ENCODE measurements at regions not wholly inside any gene's neighbourhood (a gene's known extent, or its start where the extent isn't known, plus 50 kb on each side); places are given as distances from the start of the nearest gene placed in this dataset.

DNA sequence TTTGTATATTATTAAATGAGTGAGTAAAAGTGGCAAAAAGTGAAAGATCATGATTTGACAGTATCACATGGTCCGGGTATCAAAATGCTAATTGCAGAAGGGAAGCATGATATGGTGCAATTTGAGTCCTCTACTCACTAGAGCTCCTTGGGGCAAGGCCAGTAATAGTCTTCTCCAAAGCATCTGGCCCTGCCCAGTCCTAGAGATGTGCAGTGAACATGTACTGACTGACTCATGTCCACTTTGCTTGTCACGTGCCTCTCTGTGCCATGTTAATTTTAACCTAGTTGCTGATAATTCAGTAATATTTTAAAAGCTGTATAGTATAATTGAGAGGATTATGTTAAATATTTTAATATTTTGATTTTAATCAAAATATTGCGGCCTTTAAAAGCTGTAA lies 54.6 kb upstream of the TENM3 start:
- H3K4me3 ChIP-seq (ENCODE audit: low read depth, poor library complexity, severe bottlenecking), result no peak overlapping the region
- no peak for DNase-seq (ENCODE audit: low spot score in 2 of 2)
- TF ChIP-seq POLR2A (IDR thresholded peaks at IDR 0.05), result no peak
- TF ChIP-seq, protein P1, sequence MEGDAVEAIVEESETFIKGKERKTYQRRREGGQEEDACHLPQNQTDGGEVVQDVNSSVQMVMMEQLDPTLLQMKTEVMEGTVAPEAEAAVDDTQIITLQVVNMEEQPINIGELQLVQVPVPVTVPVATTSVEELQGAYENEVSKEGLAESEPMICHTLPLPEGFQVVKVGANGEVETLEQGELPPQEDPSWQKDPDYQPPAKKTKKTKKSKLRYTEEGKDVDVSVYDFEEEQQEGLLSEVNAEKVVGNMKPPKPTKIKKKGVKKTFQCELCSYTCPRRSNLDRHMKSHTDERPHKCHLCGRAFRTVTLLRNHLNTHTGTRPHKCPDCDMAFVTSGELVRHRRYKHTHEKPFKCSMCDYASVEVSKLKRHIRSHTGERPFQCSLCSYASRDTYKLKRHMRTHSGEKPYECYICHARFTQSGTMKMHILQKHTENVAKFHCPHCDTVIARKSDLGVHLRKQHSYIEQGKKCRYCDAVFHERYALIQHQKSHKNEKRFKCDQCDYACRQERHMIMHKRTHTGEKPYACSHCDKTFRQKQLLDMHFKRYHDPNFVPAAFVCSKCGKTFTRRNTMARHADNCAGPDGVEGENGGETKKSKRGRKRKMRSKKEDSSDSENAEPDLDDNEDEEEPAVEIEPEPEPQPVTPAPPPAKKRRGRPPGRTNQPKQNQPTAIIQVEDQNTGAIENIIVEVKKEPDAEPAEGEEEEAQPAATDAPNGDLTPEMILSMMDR (IDR thresholded peaks at IDR 0.05), result no peak
- 75 to 80% methylated on average over 3 of the region's 3 CpGs for WGBS, 2 donors
- intact Hi-C loops (cut with DNase I; ENCODE audit: low total_unique reads), result no loop called here

DNA sequence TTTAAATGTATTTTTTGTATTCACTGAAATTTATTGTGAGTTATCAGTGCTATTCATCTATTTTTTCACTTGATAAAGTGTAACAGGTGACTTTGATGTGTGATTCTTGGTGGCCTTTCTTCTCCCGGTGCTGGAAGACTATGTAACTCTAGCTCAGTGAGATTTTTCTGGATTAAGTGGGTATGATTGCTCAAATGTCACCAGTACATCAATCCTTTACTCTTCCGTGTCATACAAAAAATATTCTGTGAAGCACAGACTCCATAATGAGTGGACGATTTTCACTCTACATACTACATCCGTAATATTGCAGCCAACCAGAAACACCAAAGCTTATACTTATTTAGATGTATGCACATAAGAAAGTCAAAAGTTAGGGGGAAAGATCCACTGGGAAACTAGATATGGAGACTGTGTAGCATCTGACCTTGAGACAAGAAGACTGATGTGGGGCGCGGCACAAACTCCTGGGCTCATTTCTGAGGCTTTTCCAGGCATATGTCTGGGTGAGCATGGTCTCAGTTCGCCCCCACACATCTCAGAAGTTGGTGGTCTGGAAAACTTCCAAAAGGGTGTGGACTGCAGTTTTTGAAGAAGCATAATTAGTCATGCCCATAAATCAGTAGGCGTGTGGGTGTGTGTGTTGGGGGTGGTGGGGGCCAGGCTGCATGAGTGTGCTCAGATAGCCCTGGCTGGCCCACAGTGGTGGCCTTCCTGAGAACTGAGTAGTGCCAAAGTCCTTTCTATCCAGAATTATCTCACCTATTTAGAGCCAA lies 53.9 kb upstream of the TENM3 start:
- no peak for DNase-seq (ENCODE audit: low spot score in 2 of 2)

DNA sequence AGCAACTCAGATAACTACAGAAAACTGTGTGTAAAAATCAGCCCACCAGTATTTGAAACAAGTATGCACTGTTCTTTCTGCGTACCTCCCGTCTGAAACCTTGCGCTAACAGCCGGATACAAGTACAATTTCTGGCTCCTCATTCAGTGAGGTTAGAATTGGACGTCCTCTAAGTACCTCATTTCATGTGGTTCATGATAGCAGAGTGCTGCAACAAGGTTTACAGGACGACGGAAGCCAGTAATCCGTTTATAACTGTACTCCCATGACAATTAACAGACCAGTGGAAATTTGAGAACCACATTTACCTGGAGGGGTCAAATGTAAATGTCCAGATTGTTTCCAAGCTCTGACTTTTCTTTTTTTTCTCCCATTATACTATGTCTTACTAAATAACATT lies 52.9 kb upstream of the TENM3 start:
- no peak for DNase-seq (ENCODE audit: low spot score in 2 of 2)
- no peak overlapping the region for H3K4me3 ChIP-seq (ENCODE audit: low read depth, poor library complexity, severe bottlenecking)
- intact Hi-C loops (cut with DNase I; ENCODE audit: low total_unique reads), result no loop called here
- TF ChIP-seq, protein P1 (IDR thresholded peaks at IDR 0.05), result no peak
- TF ChIP-seq POLR2A (IDR thresholded peaks at IDR 0.05), result no peak
- WGBS, 2 donors, result 76 to 81% methylated on average over 8 of the region's 8 CpGs

More for the DNA sequence above, 53.9 kb upstream of the TENM3 start:
- TF ChIP-seq, protein P1 (IDR thresholded peaks at IDR 0.05), result no peak
- TF ChIP-seq POLR2A (IDR thresholded peaks at IDR 0.05), result no peak
- WGBS, 2 donors, result 48 to 68% methylated on average over 8 of the region's 8 CpGs
- H3K4me3 ChIP-seq (ENCODE audit: low read depth, poor library complexity, severe bottlenecking), result no peak overlapping the region
- intact Hi-C loops (cut with DNase I; ENCODE audit: low total_unique reads), result no loop called here

DNA sequence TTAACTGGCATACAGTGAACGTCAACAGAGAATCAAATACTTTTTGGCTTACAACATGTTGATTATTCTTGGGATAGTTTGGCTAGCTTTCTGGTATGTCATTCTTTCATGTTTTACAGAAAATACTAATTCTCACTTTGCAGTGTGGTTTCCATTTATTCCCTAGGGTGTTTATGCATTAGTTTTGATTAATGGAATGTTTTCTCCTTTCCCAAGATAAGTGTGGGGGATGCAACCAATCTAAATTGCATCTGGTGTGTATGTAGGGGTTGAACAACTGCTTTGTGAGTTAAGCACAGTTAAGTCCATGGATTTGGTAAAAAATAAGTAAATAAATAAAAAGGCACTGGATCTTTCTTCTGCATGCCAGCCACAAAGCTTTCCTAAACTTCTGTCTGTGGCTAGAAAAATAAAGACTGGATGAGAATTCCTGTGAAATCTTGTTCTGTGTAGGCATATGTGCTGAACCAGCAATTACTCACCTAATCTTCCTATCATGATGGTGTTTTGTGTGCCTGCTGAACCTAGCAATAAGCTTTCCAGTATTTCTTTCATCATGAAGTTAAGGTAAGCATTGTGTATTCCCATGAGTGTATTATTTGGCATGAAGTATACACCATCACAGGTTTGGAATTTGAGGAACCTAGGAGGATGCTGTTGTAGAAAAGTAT lies 50.6 kb upstream of the TENM3 start:
- H3K4me3 ChIP-seq (ENCODE audit: low read depth, poor library complexity, severe bottlenecking), result no peak overlapping the region
- 33 to 36% methylated on average over 1 of the region's 1 CpG for WGBS, 2 donors
- intact Hi-C loops (cut with DNase I; ENCODE audit: low total_unique reads), result no loop called here
- DNase-seq (ENCODE audit: low spot score in 2 of 2), result no peak
- TF ChIP-seq, protein P1 (IDR thresholded peaks at IDR 0.05), result no peak
- no peak for TF ChIP-seq POLR2A (IDR thresholded peaks at IDR 0.05)

DNA sequence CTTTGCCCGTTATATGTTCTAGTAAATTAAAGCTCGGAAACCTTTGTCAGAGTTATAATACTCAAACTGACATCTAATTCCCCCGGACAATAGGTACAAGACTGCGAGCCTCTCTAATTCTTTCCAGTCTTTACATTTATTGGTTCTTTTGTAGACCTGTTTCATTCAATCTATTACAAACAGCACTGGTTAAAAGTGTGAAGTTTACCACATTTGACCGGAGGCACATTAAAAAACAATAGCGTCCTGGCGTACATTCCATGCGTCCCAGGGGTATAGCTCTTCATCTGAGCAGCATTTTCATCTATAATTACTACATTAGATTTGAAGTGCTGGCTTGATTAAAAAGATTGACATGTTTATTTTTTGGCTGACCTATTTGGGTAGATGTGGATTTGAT lies 49.9 kb upstream of the TENM3 start:
- H3K4me3 ChIP-seq (ENCODE audit: low read depth, poor library complexity, severe bottlenecking), result no peak overlapping the region
- TF ChIP-seq, protein P1 (IDR thresholded peaks at IDR 0.05), result no peak
- 87 to 90% methylated on average over 8 of the region's 8 CpGs for WGBS, 2 donors
- intact Hi-C loops (cut with DNase I; ENCODE audit: low total_unique reads), result no loop called here
- DNase-seq (ENCODE audit: low spot score in 2 of 2), result no peak

MicroRNA genes in the stretch of these regions (microRNA counts, 767-probe panel; counts per million panel counts)
- microRNA hsa-miR-1305, result 0 to 358 counts per million in 2 donors

Small RNAs in the stretch of these regions (microRNA-seq; reads per million reads assigned to microRNA genes)
- 0 to 0.57 reads per million in 2 donors for gene MIR1305 (ENCODE audit: borderline number of aligned reads in 1 of 2, borderline replicate concordance in 2 of 2)
